ENCODE measurements at regions not wholly inside any gene's neighbourhood (a gene's known extent, or its start where the extent isn't known, plus 50 kb on each side); places are given as distances from the start of the nearest gene placed in this dataset.

DNA sequence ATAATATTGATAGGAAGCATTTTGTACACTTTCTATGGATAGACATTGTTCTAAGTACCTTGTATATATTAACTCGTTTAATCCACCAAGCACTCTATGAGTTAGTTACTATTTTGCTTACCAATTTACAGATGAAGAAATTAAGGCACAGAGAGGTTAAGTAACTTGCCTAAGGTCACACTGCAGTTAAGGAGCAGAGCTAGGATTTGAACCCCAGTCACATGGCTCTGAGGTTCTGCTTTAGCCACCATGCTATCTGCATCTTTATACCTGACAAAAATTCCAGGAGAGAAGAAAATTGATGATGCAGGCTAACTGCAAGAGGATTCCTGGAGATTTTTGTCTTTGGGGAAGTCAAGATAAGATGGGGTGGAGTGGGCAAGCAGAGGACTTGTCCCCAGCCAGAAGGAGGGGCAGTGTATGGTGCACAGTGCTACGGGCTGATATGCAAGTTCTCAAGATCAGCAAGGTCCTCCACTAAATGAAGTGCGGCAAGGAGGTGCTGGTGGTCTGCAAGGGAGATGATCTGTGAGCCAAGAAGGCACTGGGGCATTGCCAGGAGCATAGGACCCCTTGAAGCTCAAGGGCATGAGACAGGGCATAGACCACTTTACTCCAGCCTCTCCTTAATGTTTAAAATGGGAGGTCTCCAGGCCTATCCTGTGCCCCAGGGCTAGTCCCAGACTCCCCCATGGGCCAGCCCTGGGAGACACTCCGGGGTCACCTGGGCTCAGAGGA is 430.6 kb downstream of the RPS24 start:
- TF ChIP-seq, protein P1, sequence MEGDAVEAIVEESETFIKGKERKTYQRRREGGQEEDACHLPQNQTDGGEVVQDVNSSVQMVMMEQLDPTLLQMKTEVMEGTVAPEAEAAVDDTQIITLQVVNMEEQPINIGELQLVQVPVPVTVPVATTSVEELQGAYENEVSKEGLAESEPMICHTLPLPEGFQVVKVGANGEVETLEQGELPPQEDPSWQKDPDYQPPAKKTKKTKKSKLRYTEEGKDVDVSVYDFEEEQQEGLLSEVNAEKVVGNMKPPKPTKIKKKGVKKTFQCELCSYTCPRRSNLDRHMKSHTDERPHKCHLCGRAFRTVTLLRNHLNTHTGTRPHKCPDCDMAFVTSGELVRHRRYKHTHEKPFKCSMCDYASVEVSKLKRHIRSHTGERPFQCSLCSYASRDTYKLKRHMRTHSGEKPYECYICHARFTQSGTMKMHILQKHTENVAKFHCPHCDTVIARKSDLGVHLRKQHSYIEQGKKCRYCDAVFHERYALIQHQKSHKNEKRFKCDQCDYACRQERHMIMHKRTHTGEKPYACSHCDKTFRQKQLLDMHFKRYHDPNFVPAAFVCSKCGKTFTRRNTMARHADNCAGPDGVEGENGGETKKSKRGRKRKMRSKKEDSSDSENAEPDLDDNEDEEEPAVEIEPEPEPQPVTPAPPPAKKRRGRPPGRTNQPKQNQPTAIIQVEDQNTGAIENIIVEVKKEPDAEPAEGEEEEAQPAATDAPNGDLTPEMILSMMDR (conservative IDR thresholded peaks at IDR 0.05; ENCODE audit: low read depth, low read length), result no peak
- TF ChIP-seq EZH2 (IDR thresholded peaks at IDR 0.05; ENCODE audit: borderline replicate concordance, low read depth, low read length, poor library complexity, severe bottlenecking), result no peak
